ENCODE measurements at regions not wholly inside any gene's neighbourhood (a gene's known extent, or its start where the extent isn't known, plus 50 kb on each side); places are given as distances from the start of the nearest gene placed in this dataset.

- POLR2A ChIA-PET: interaction anchor here (1.7 kb wide), 1 partner anchor 10 kb away, joined by 3 read pairs; no protein-coding TSS in a partner anchor
- CTCF ChIA-PET: interaction anchor here (0.7 to 0.9 kb wide), 2 partner anchors 16 to 126 kb away, joined by 3 to 7 read pairs; no protein-coding TSS in a partner anchor
- no peak for DNase-seq (ENCODE audit: extremely low spot score)
- TF ChIP-seq FOXK2 (IDR thresholded peaks at IDR 0.05) (no peak), CTBP1 (IDR thresholded peaks at IDR 0.05; ENCODE audit: borderline replicate concordance) (no peak), L3MBTL2 (conservative IDR thresholded peaks at IDR 0.05) (no peak), FOXA1 (IDR thresholded peaks at IDR 0.05) (no peak), NFRKB (IDR thresholded peaks at IDR 0.05) (no peak), BHLHE40 (IDR thresholded peaks at IDR 0.05; ENCODE audit: borderline replicate concordance) (no peak), HDGF (IDR thresholded peaks at IDR 0.05; ENCODE audit: borderline replicate concordance) (no peak)
Observed at GRCh38 chr15:66929843-66930402, 135.5 kb upstream of the SMAD3 start.

- no peak for DNase-seq (ENCODE audit: extremely low spot score)
Observed at GRCh38 chr15:66931768-66932633, 133.4 kb upstream of the SMAD3 start.

GRCh38 chr15:66932634-66933024 lies 132.8 kb upstream of the SMAD3 start:
- ChIA-PET CTCF (interaction anchor here (1.2 to 1.5 kb wide), 2 partner anchors 9 to 13 kb away, joined by 3 to 4 read pairs; no protein-coding TSS in a partner anchor), POLR2A (interaction anchor here (1.0 kb wide), 1 partner anchor 8 kb away, joined by 4 read pairs; no protein-coding TSS in a partner anchor)
- DNase-seq (ENCODE audit: extremely low spot score): no peak
- no peak for TF ChIP-seq ZNF384 (IDR thresholded peaks at IDR 0.05)
- TF ChIP-seq SP1 (IDR thresholded peaks at IDR 0.05): no peak
- TF ChIP-seq TARDBP (IDR thresholded peaks at IDR 0.05): no peak

More at GRCh38 chr15:66931768-66932633, 133.4 kb upstream of the SMAD3 start:
- TF ChIP-seq PKNOX1 (IDR thresholded peaks at IDR 0.05) (no peak), ELF4 (IDR thresholded peaks at IDR 0.05) (no peak), FOXM1 (IDR thresholded peaks at IDR 0.05; ENCODE audit: borderline replicate concordance) (no peak)
- ChIA-PET CTCF (interaction anchor here (1.2 to 1.5 kb wide), 2 partner anchors 10 to 12 kb away, joined by 3 to 4 read pairs; no protein-coding TSS in a partner anchor), POLR2A (interaction anchor here (1.0 kb wide), 1 partner anchor 9 kb away, joined by 4 read pairs; no protein-coding TSS in a partner anchor)

GRCh38 chr15:66933932-66934867 lies 131.2 kb upstream of the SMAD3 start:
- ChIA-PET POLR2A (no interaction called here), CTCF (no interaction called here)
- DNase-seq (ENCODE audit: extremely low spot score): no peak
- TF ChIP-seq TARDBP (IDR thresholded peaks at IDR 0.05): no peak
- no peak for TF ChIP-seq ZNF384 (IDR thresholded peaks at IDR 0.05)
- TF ChIP-seq LEF1 (IDR thresholded peaks at IDR 0.05; ENCODE audit: borderline replicate concordance): no peak
- TF ChIP-seq BHLHE40 (IDR thresholded peaks at IDR 0.05; ENCODE audit: borderline replicate concordance): no peak
- TF ChIP-seq SP1 (IDR thresholded peaks at IDR 0.05): no peak
- no peak for TF ChIP-seq L3MBTL2 (conservative IDR thresholded peaks at IDR 0.05)
- no peak for TF ChIP-seq FOXA1 (IDR thresholded peaks at IDR 0.05)
- TF ChIP-seq PKNOX1 (IDR thresholded peaks at IDR 0.05): no peak
- TF ChIP-seq FOXK2 (IDR thresholded peaks at IDR 0.05): no peak
- no peak for TF ChIP-seq CTBP1 (IDR thresholded peaks at IDR 0.05; ENCODE audit: borderline replicate concordance)

- TF ChIP-seq HDGF (IDR thresholded peaks at IDR 0.05; ENCODE audit: borderline replicate concordance) (no peak), ARNT (IDR thresholded peaks at IDR 0.05) (no peak)
- CTCF ChIA-PET: no interaction called here
Observed at GRCh38 chr15:66934868-66935520, 130.4 kb upstream of the SMAD3 start.

GRCh38 chr15:66935688-66936087 lies 129.7 kb upstream of the SMAD3 start:
- ChIA-PET CTCF (no interaction called here), POLR2A (no interaction called here)
- no peak for DNase-seq (ENCODE audit: extremely low spot score)
- TF ChIP-seq CTBP1 (IDR thresholded peaks at IDR 0.05; ENCODE audit: borderline replicate concordance): no peak
- TF ChIP-seq ARNT (IDR thresholded peaks at IDR 0.05): no peak
- TF ChIP-seq PKNOX1 (IDR thresholded peaks at IDR 0.05): no peak
- TF ChIP-seq FOXK2 (IDR thresholded peaks at IDR 0.05): no peak
- no peak for TF ChIP-seq BHLHE40 (IDR thresholded peaks at IDR 0.05; ENCODE audit: borderline replicate concordance)
- no peak for TF ChIP-seq FOXM1 (IDR thresholded peaks at IDR 0.05; ENCODE audit: borderline replicate concordance)
- no peak for TF ChIP-seq NFRKB (IDR thresholded peaks at IDR 0.05)
- no peak for TF ChIP-seq SP1 (IDR thresholded peaks at IDR 0.05)
- no peak for TF ChIP-seq ZNF384 (IDR thresholded peaks at IDR 0.05)
- TF ChIP-seq LEF1 (IDR thresholded peaks at IDR 0.05; ENCODE audit: borderline replicate concordance): no peak
- TF ChIP-seq L3MBTL2 (conservative IDR thresholded peaks at IDR 0.05): no peak
- TF ChIP-seq FOXA1 (IDR thresholded peaks at IDR 0.05): no peak
- no peak for TF ChIP-seq TARDBP (IDR thresholded peaks at IDR 0.05)
- TF ChIP-seq HDGF (IDR thresholded peaks at IDR 0.05; ENCODE audit: borderline replicate concordance): no peak
- no peak for TF ChIP-seq SUZ12 (IDR thresholded peaks at IDR 0.05)
- TF ChIP-seq ELF4 (IDR thresholded peaks at IDR 0.05): no peak

More at GRCh38 chr15:66934868-66935520, 130.4 kb upstream of the SMAD3 start:
- no peak for DNase-seq (ENCODE audit: extremely low spot score)
- POLR2A ChIA-PET: no interaction called here
